ENCODE measurements at regions not wholly inside any gene's neighbourhood (a gene's known extent, or its start where the extent isn't known, plus 50 kb on each side); places are given as distances from the start of the nearest gene placed in this dataset.

GRCh38 chr1:184197831-184198230 lies 146.3 kb downstream of the TSEN15 start:
- TF ChIP-seq CTCF (IDR thresholded peaks at IDR 0.05; ENCODE audit: control extremely low read depth in 1 of 3, insufficient read depth in 1 of 3, low read depth in 1 of 3, low read length in 3 of 3) (no peak), POLR2A (IDR thresholded peaks at IDR 0.05; ENCODE audit: control extremely low read depth in 1 of 2, low read depth in 2 of 2, low read length in 2 of 2) (no peak), GABPA (IDR thresholded peaks at IDR 0.05; ENCODE audit: borderline replicate concordance, insufficient read depth, low read length) (no peak), SUZ12 (IDR thresholded peaks at IDR 0.05; ENCODE audit: low read length) (no peak)
